AG09319 (cell line): ENCODE measurements at regions not wholly inside any gene's neighbourhood (a gene's known extent, or its start where the extent isn't known, plus 50 kb on each side); places are given as distances from the start of the nearest gene placed in this dataset.

ENCODE experiments used
- DNase-seq: peaks from one replicate; pipeline ENCODE4 v3.0.0-alpha.2; 2010; ENCODE audit warnings: low read depth; ENCODE audit errors: extremely low read depth
- CTCF ChIP-seq: IDR thresholded peaks from 2 replicates; pipeline ENCODE4 v1.5.1; 2011; ENCODE audit warnings: low read depth, mild to moderate bottlenecking, inconsistent platforms, low read length, moderate library complexity

- no peak for TF ChIP-seq CTCF
- DNase-seq = no peak
Measured at GRCh38 chr18:45174629-45175136, 440.6 kb upstream of the SLC14A2 start.

- no peak for DNase-seq
- no peak for TF ChIP-seq CTCF
Measured at GRCh38 chr18:45175511-45175910, 439.8 kb upstream of the SLC14A2 start.

- no peak for TF ChIP-seq CTCF
- DNase-seq = no peak
Measured at GRCh38 chr18:45186832-45187231, 428.4 kb upstream of the SLC14A2 start.

- DNase-seq = no peak
Measured at GRCh38 chr18:45191795-45192194, 423.5 kb upstream of the SLC14A2 start.

GRCh38 chr18:45197526-45197970 is 417.7 kb upstream of the SLC14A2 start:
- no peak for DNase-seq
- TF ChIP-seq CTCF = no peak

More at GRCh38 chr18:45191795-45192194, 423.5 kb upstream of the SLC14A2 start:
- TF ChIP-seq CTCF = no peak

GRCh38 chr18:45198526-45198925 is 416.8 kb upstream of the SLC14A2 start:
- TF ChIP-seq CTCF = no peak
- DNase-seq = no peak

DNA sequence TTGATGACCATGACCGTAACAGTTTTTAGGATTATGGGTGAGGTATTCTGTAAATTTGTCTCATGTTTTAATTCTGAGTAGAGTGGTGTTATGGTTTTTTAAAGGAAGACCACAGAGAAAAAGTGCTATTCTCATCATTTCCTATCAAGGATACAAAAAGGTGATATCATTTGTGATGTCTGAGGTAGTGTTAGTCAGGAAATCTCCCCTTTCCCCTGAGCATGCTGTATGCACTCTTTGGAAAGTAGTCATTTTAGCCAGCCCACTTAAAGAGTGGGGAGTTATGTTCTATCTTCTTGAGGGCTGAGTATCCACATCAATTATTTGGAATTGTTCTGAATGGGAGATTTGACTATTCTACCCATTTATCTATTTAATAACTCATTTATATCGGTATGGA is 414.2 kb upstream of the SLC14A2 start:
- DNase-seq = no peak
- no peak for TF ChIP-seq CTCF
